Effector memory CD8-positive, alpha-beta T cell (primary cell): ENCODE measurements at regions not wholly inside any gene's neighbourhood (a gene's known extent, or its start where the extent isn't known, plus 50 kb on each side); places are given as distances from the start of the nearest gene placed in this dataset.
"Not testable (repeated sequence)": the region's sequence is repeated elsewhere in the genome, so short reads cannot be mapped to it uniquely, and the experiment has no call there.

Source experiments
- ATAC-seq: fragments of 150-1000 bp; cut with Tn5 transposase; replicated peaks from 2 replicates; pipeline ENCODE4 v1.10.0; 2021; ENCODE audit warnings: mild to moderate bottlenecking, moderate library complexity
- DNase-seq, 3 experiments: peaks; one replicate each; pipeline ENCODE4 v3.0.0; 2021
- H3K27ac Mint-ChIP-seq, 2 donors: one replicate each; pipeline ENCODE4 v1.8.0; 2022; ENCODE audit warnings: mild to moderate bottlenecking in 2 of 2, mixed read lengths in 2 of 2, moderate library complexity in 2 of 2
- H3K27me3 Mint-ChIP-seq, 2 donors: one replicate each; pipeline ENCODE4 v1.8.0; 2022; ENCODE audit warnings: mixed read lengths in 2 of 2
- H3K36me3 Mint-ChIP-seq: one replicate; pipeline ENCODE4 v1.8.0; 2022; ENCODE audit warnings: mild to moderate bottlenecking, moderate library complexity, mixed read lengths; ENCODE audit not compliant: insufficient read depth
- H3K4me1 Mint-ChIP-seq, 2 donors: one replicate each; pipeline ENCODE4 v1.8.0; 2022; ENCODE audit warnings: low read depth in 2 of 2, mixed read lengths in 2 of 2
- H3K4me3 Mint-ChIP-seq, 2 donors: one replicate each; pipeline ENCODE4 v1.8.0; 2022; ENCODE audit warnings: mild to moderate bottlenecking in 2 of 2, mixed read lengths in 2 of 2, moderate library complexity in 2 of 2
- H3K9me3 Mint-ChIP-seq, 2 donors: one replicate each; pipeline ENCODE4 v1.8.0; 2022; ENCODE audit warnings: mixed read lengths in 2 of 2

GRCh38 chr5:96218653-96219052, 214.4 kb downstream of the PCSK1 start:
- Mint-ChIP-seq H3K9me3 (peaks cover 0 to 2% of the 10 kb centered on the region in 2 donors), H3K36me3 (no peaks in the 10 kb centered on the region), H3K27ac (no peak overlapping the region), H3K4me3 (no peak overlapping the region), H3K4me1 (no peaks in the 10 kb centered on the region), H3K27me3 (peaks cover 0 to 5% of the 10 kb centered on the region in 2 donors)
- no peak for DNase-seq
- no peak for ATAC-seq

- no peak for DNase-seq
- ATAC-seq: no peak
- peaks cover 0 to 8% of the 10 kb centered on the region in 2 donors for H3K9me3 Mint-ChIP-seq
- H3K4me3 Mint-ChIP-seq: no peak overlapping the region
- peaks cover 10 to 15% of the 10 kb centered on the region in 2 donors for H3K27me3 Mint-ChIP-seq
- H3K27ac Mint-ChIP-seq: no peak overlapping the region
- H3K36me3 Mint-ChIP-seq: no peaks in the 10 kb centered on the region
- no peaks in the 10 kb centered on the region for H3K4me1 Mint-ChIP-seq
Observed at GRCh38 chr5:96214442-96215197, 218.4 kb downstream of the PCSK1 start.

GRCh38 chr5:96209829-96210228, 223.2 kb downstream of the PCSK1 start:
- Mint-ChIP-seq H3K4me3 (no peak overlapping the region), H3K9me3 (peaks cover 7 to 31% of the 10 kb centered on the region in 2 donors), H3K36me3 (no peaks in the 10 kb centered on the region), H3K27me3 (peaks cover 11 to 20% of the 10 kb centered on the region in 2 donors), H3K4me1 (no peaks in the 10 kb centered on the region), H3K27ac (no peak overlapping the region)
- DNase-seq (no peak), ATAC-seq (no peak)

GRCh38 chr5:96207420-96207819, 225.6 kb downstream of the PCSK1 start:
- H3K27ac Mint-ChIP-seq: no peak overlapping the region
- DNase-seq (no peak), ATAC-seq (no peak)
- H3K9me3 Mint-ChIP-seq: peaks cover 7 to 29% of the 10 kb centered on the region in 2 donors
- H3K4me1 Mint-ChIP-seq: no peaks in the 10 kb centered on the region
- no peaks in the 10 kb centered on the region for H3K36me3 Mint-ChIP-seq
- H3K27me3 Mint-ChIP-seq: peaks cover 8 to 17% of the 10 kb centered on the region in 2 donors
- no peak overlapping the region for H3K4me3 Mint-ChIP-seq

GRCh38 chr5:96203761-96204160, 229.3 kb downstream of the PCSK1 start:
- peaks cover 0 to 10% of the 10 kb centered on the region in 2 donors for H3K27me3 Mint-ChIP-seq
- H3K36me3 Mint-ChIP-seq: no peaks in the 10 kb centered on the region
- no peaks in the 10 kb centered on the region for H3K4me1 Mint-ChIP-seq
- no peak overlapping the region for H3K27ac Mint-ChIP-seq
- H3K9me3 Mint-ChIP-seq: peaks cover 4 to 17% of the 10 kb centered on the region in 2 donors
- ATAC-seq (no peak), DNase-seq (no peak)
- no peak overlapping the region for H3K4me3 Mint-ChIP-seq

GRCh38 chr5:96201503-96201902, 231.5 kb downstream of the PCSK1 start:
- Mint-ChIP-seq H3K36me3 (no peaks in the 10 kb centered on the region), H3K4me1 (no peaks in the 10 kb centered on the region), H3K4me3 (no peak overlapping the region), H3K27ac (no peak overlapping the region), H3K9me3 (no peaks in the 10 kb centered on the region), H3K27me3 (peaks cover 0 to 21% of the 10 kb centered on the region in 2 donors)
- DNase-seq (no peak), ATAC-seq (no peak)

GRCh38 chr5:96200641-96201040, 232.4 kb downstream of the PCSK1 start:
- no peaks in the 10 kb centered on the region for H3K36me3 Mint-ChIP-seq
- no peak for ATAC-seq
- H3K9me3 Mint-ChIP-seq: no peaks in the 10 kb centered on the region
- H3K4me3 Mint-ChIP-seq: no peak overlapping the region
- no peak overlapping the region for H3K27ac Mint-ChIP-seq
- no peaks in the 10 kb centered on the region for H3K4me1 Mint-ChIP-seq
- no peak for DNase-seq
- peaks cover 0 to 19% of the 10 kb centered on the region in 2 donors for H3K27me3 Mint-ChIP-seq

GRCh38 chr5:96199713-96200183, 233.3 kb downstream of the PCSK1 start:
- no peak for ATAC-seq
- DNase-seq: no peak

GRCh38 chr5:96198356-96199058, 234.5 kb downstream of the PCSK1 start:
- H3K4me1 Mint-ChIP-seq: no peaks in the 10 kb centered on the region
- no peak for ATAC-seq
- no peak overlapping the region for H3K27ac Mint-ChIP-seq
- no peaks in the 10 kb centered on the region for H3K9me3 Mint-ChIP-seq
- no peak for DNase-seq
- H3K4me3 Mint-ChIP-seq: no peak overlapping the region
- H3K36me3 Mint-ChIP-seq: no peaks in the 10 kb centered on the region
- peaks cover 0 to 10% of the 10 kb centered on the region in 2 donors for H3K27me3 Mint-ChIP-seq

More at GRCh38 chr5:96199713-96200183, 233.3 kb downstream of the PCSK1 start:
- H3K4me3 Mint-ChIP-seq: no peak overlapping the region
- H3K27ac Mint-ChIP-seq: no peak overlapping the region
- H3K9me3 Mint-ChIP-seq: no peaks in the 10 kb centered on the region
- H3K36me3 Mint-ChIP-seq: no peaks in the 10 kb centered on the region
- peaks cover 0 to 10% of the 10 kb centered on the region in 2 donors for H3K27me3 Mint-ChIP-seq
- H3K4me1 Mint-ChIP-seq: no peaks in the 10 kb centered on the region

GRCh38 chr5:96197767-96198166, 235.3 kb downstream of the PCSK1 start:
- H3K9me3 Mint-ChIP-seq, H3K4me3 Mint-ChIP-seq, H3K36me3 Mint-ChIP-seq, DNase-seq, H3K4me1 Mint-ChIP-seq, H3K27ac Mint-ChIP-seq, ATAC-seq: not testable (repeated sequence)
- peaks cover 0 to 10% of the 10 kb centered on the region in 2 donors for H3K27me3 Mint-ChIP-seq

- no peaks in the 10 kb centered on the region for H3K4me1 Mint-ChIP-seq
- peaks cover 0 to 10% of the 10 kb centered on the region in 2 donors for H3K27me3 Mint-ChIP-seq
- no peak overlapping the region for H3K4me3 Mint-ChIP-seq
- ATAC-seq (no peak), DNase-seq (no peak)
- H3K36me3 Mint-ChIP-seq: no peaks in the 10 kb centered on the region
- no peaks in the 10 kb centered on the region for H3K9me3 Mint-ChIP-seq
- H3K27ac Mint-ChIP-seq: no peak overlapping the region
Observed at GRCh38 chr5:96197347-96197746, 235.7 kb upstream of the ELL2 start.

GRCh38 chr5:96196890-96197289, 235.2 kb upstream of the ELL2 start:
- DNase-seq: no peak
- Mint-ChIP-seq H3K9me3 (no peaks in the 10 kb centered on the region), H3K36me3 (no peaks in the 10 kb centered on the region), H3K4me1 (no peaks in the 10 kb centered on the region), H3K4me3 (no peak overlapping the region), H3K27me3 (peaks cover 0 to 10% of the 10 kb centered on the region in 2 donors), H3K27ac (no peak overlapping the region)
- no peak for ATAC-seq

- Mint-ChIP-seq H3K27ac (no peak overlapping the region), H3K36me3 (no peaks in the 10 kb centered on the region), H3K4me3 (no peak overlapping the region), H3K27me3 (peaks cover 0 to 10% of the 10 kb centered on the region in 2 donors), H3K9me3 (no peaks in the 10 kb centered on the region), H3K4me1 (no peaks in the 10 kb centered on the region)
- no peak for DNase-seq
- ATAC-seq: no peak
Observed at GRCh38 chr5:96196407-96196806, 234.8 kb upstream of the ELL2 start.

GRCh38 chr5:96195123-96195522, 233.5 kb upstream of the ELL2 start:
- H3K27me3 Mint-ChIP-seq: peaks cover 7 to 10% of the 10 kb centered on the region in 2 donors
- no peaks in the 10 kb centered on the region for H3K9me3 Mint-ChIP-seq
- no peaks in the 10 kb centered on the region for H3K4me1 Mint-ChIP-seq
- DNase-seq (no peak), ATAC-seq (no peak)
- no peaks in the 10 kb centered on the region for H3K36me3 Mint-ChIP-seq
- H3K27ac Mint-ChIP-seq: no peak overlapping the region
- H3K4me3 Mint-ChIP-seq: no peak overlapping the region
